ENCODE measurements at regions not wholly inside any gene's neighbourhood (a gene's known extent, or its start where the extent isn't known, plus 50 kb on each side); places are given as distances from the start of the nearest gene placed in this dataset.
"Not testable (repeated sequence)": the region's sequence is repeated elsewhere in the genome, so short reads cannot be mapped to it uniquely, and the experiment has no call there.

DNA sequence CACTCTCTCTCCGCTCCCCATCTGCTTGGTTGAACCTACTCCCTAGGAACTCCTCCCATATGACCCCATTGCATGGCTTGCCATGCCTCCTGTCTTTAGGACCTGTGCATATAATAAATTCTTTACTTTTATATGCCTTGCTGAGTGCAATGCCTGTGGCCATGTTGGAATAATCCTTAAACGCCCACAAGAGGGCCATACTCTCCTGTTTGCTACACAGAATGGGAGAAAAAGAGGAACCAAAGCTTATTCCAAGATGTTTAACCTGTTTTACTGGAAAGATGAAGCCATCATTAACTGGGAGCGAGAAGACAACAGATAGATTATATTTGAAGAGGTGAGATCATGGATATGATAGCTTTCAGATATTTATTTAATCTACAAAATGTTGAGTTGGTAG is 1097.8 kb downstream of the NAALADL2 start:
- DNase-seq (ENCODE audit: low read depth), result peak; percentile 29

- DNase-seq (ENCODE audit: low read depth), result peak; percentile 81
Measured at GRCh38 chr3:175951047-175951694, 1092.0 kb downstream of the NAALADL2 start.

DNA sequence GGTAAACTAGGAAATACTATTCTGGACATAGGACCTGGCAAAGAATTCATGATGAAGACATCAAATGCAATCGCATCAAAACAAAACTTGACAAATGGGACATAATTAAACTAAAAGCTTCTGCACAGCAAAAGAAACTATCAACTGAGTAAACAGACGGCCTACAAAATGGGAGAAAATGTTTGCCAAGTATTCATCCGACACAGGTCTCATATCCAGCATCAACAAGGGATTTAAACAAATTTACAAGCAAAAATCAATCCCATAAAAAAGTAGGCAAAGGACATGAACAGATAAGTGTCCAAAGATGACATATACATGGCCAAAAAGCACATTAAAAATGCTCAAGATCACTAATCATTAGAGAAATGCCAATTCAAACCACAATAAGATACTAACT is 1088.9 kb downstream of the NAALADL2 start:
- no peak for DNase-seq (ENCODE audit: low read depth)

- DNase-seq (ENCODE audit: low read depth), result peak; percentile 74
Measured at GRCh38 chr3:175941352-175941751, 1082.2 kb downstream of the NAALADL2 start.

DNA sequence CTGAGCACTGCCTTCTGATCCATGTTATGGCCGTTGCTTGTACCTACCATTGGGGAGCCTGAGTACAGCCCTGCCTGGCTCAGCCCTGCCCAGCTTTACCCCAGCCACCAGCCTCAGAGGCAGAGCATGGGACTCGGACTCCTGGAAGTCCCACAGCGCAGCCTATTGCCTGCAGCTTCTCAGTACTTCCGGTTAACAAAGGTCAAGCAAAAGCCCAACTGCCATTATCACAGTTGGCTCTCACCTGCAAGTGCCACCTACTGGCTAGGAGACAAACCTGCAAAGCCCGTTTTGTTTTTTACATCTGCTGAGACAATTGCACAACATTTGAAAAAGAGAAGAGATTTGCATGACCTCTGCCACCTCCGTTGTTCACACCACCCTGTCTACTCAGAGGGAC is 1081.7 kb downstream of the NAALADL2 start:
- peak; percentile 64 for DNase-seq (ENCODE audit: low read depth)

DNA sequence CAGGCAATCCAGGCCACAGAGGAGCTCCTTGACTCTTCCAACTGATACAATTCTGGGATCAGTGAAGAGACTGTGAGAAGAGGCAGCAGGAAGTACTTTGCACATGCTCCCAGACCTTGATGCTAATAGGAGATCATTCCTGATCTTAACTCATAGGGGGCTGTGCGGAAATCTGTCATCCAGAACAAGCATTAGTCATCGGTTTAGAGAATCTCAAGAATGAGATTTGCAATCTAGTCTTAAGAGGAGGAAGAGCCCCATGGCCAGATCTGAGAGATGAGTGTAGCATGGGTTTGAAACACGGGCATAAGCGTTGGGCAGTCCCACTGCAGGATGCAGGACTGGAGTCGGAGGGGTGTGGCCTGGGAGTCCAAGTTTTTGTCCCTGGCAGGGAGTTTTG is 1081.1 kb downstream of the NAALADL2 start:
- DNase-seq (ENCODE audit: low read depth), result peak; percentile 89

DNA sequence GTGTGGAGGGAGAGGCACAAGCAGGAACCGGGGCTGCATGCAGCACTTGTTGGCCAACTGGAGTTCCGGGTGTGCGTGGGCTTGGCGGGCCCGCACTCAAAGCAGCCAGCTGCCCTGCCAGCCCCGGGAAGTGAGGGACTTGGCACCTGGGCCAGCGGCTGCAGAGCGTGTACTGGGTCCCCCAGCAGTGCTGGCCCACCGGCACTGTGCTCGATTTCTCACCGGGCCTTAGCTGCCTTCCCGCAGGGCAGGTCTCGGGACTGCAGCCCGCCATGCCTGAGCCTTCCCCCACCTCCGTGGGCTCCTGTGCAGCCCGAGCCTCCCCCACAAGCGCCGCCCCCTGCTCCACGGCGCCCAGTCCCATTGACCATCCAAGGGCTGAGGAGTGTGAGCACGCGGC is 1078.2 kb downstream of the NAALADL2 start:
- DNase-seq (ENCODE audit: low read depth), result not testable (repeated sequence)

- peak; percentile 74 for DNase-seq (ENCODE audit: low read depth)
Measured at GRCh38 chr3:175932586-175932985, 1073.5 kb downstream of the NAALADL2 start.

- no peak for DNase-seq (ENCODE audit: low read depth)
Measured at GRCh38 chr3:175919133-175919532, 1060.0 kb downstream of the NAALADL2 start.

GRCh38 chr3:175916191-175916934 is 1057.2 kb downstream of the NAALADL2 start:
- DNase-seq (ENCODE audit: low read depth), result no peak

DNA sequence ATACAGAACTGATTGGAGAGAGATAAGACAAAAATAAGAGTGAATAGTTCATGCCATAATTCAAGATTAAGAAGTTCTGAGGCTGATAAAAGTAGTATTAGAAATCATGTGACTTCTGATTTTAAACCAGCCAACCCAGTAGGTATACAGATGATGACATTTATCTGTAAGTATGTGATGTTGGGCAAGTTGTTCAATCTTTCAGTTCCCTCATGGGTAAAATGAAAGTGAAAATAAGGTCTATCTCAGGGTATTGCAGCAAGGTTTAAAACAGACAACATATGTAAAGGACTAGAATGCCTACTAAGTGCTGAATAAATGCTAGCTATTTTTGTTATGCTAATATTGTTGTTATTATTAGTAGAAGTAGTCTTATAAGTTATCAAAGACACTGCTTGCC is 1055.7 kb downstream of the NAALADL2 start:
- peak; percentile 17 for DNase-seq (ENCODE audit: low read depth)

- DNase-seq (ENCODE audit: low read depth), result no peak
Measured at GRCh38 chr3:175913286-175913685, 1054.2 kb downstream of the NAALADL2 start.

- peak; percentile 24 for DNase-seq (ENCODE audit: low read depth)
Measured at GRCh38 chr3:175911937-175912336, 1052.8 kb downstream of the NAALADL2 start.

- no peak for DNase-seq (ENCODE audit: low read depth)
Measured at GRCh38 chr3:175902226-175902625, 1043.1 kb downstream of the NAALADL2 start.

- DNase-seq (ENCODE audit: low read depth), result peak; percentile 13
Measured at GRCh38 chr3:175898194-175898593, 1039.1 kb downstream of the NAALADL2 start.

GRCh38 chr3:175896655-175897054 is 1037.5 kb downstream of the NAALADL2 start:
- DNase-seq (ENCODE audit: low read depth), result peak; percentile 5

GRCh38 chr3:175895731-175896130 is 1036.6 kb downstream of the NAALADL2 start:
- DNase-seq (ENCODE audit: low read depth), result no peak

- DNase-seq (ENCODE audit: low read depth), result peak; percentile 16
Measured at GRCh38 chr3:175893566-175893965, 1034.4 kb downstream of the NAALADL2 start.

DNA sequence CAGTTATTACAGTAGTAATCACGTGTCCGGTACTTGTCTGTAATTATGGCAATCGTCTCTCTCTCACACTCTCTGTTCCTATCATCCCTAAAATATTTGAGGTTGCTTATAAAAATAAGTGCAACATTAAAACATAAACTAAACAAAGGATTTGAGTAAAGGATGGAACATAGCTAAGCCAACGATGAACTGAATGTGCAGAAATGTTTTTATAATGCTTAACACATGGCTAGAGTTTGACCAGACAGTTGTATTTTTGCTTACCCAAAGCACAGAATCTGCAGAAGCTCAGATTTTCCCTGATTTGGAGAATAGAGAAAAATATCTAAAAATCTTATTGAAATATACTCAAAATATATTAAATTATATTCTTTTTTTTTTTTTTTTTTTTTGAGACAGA is 1030.9 kb downstream of the NAALADL2 start:
- no peak for DNase-seq (ENCODE audit: low read depth)

DNA sequence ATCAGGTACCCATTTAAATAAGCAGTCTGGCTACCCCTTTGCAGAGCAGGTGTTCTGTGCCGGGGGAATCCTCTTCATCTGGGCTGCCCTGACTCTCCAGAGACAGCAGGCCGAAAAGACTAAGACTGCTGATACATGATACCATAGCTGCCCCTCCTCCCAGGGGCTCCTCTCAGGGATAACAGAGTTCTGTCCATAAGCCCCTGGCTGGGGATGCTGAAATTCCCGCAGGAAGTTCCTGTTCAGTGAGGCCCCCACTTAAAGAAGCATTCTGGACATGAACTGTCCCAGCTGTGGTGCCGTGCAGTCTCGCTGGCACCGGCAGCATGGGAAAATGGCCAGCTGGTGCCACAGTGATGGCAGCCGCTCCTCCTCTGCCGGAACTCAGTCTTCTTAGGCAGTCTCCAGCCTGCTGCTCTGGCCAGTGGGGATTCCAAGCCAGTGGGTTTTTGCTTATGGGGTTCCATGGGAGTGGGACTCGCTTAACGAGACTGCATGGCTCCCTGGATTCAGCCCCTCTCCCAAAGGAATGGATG is 1026.2 kb downstream of the NAALADL2 start:
- peak; percentile 15 for DNase-seq (ENCODE audit: low read depth)

- DNase-seq (ENCODE audit: low read depth), result no peak
Measured at GRCh38 chr3:175879417-175879816, 1020.3 kb downstream of the NAALADL2 start.

GRCh38 chr3:175869404-175869803 is 1010.3 kb downstream of the NAALADL2 start:
- DNase-seq (ENCODE audit: low read depth), result peak; percentile 13

- no peak for DNase-seq (ENCODE audit: low read depth)
Measured at GRCh38 chr3:175868626-175869025, 1009.5 kb downstream of the NAALADL2 start.
